ENCODE measurements at regions not wholly inside any gene's neighbourhood (a gene's known extent, or its start where the extent isn't known, plus 50 kb on each side); places are given as distances from the start of the nearest gene placed in this dataset.

DNA sequence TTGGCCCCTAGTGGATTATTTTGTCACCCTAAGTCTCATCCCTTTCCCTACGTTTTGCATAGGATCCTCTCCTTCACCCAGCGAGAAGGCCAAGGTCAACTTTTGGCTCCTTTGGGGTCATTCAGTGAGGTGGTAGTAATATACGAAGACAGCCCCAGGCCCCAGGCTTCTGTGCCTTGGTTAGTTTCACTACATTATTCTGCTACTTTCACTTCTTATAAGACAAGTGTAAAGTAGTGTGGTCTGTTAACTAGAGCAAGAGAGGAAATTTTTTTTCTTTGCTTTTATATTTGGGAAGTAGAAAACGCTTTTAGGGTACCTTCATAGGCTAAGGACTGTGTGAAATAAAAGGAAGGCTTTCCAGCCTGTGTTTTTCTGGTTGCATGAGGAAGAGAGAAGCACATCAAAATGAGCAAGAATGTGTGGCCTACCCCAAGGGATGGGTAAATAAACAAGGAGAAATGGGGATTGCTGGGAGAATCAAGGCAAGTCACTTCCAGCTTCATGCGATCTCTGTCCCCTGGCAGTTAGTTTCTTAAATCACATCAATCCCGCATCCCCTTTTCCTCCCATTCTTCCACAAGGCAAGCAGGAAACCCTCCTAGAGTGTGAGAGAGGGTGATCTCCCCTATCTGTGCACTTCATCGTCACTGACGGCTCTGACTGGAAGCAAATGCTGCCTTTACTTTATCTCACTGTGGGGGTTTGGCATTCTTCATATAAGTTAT is 677.0 kb upstream of the WWC1 start:
- Histone ChIP-seq H3K9ac (ENCODE audit: low read depth, low read length) (no peak overlapping the region), H3K4me1 (ENCODE audit: control insufficient read depth, insufficient read depth, low read length) (no peaks in the 10 kb centered on the region), H3K36me3 (ENCODE audit: insufficient read depth, low read length) (no peaks in the 10 kb centered on the region), H3K4me2 (ENCODE audit: low read length) (no peak overlapping the region), H3K9me3 (replicated peaks; ENCODE audit: low read length) (no peaks in the 10 kb centered on the region), H3K27me3 (ENCODE audit: control insufficient read depth, insufficient read depth, low read length) (no peaks in the 10 kb centered on the region), H3K4me3 (ENCODE audit: low read length) (no peak overlapping the region)

DNA sequence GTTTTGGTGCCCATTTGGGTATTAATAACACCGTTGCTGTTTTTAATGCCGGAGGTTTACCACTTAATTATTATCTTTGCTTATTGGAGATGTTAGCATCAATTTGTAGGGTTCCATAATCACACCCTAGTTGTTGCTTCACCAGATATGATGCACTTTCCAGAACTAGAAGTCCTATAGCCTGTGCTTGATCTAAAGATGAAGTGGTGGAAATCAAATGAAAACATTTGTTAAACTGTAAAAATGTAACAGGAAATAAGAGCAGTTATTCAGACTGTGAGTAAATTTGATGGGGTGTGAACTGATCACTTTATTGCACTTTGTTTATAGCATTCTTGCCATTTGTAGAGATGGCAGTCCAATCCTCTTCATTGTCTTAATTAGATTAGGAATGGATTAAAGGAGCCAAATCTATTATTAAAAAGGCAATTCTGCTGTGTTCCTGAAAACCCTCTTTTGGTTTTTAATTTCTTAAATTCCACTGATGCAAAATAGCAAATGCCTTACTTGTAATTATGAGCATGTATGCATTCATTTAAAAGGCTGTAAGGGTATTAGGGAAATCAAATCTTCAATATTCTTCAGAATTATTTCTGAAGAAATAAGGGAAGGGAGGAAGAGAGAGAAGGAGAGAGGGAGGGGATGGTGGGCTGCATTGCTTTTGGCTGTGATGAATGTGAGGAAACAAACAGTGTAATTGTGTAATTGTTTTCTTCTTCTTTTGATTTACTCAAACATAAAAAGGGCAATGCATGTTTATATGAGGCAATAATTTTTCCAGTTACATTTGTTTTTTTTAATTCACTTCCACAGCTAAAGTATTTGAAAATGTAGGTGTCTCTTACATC is 675.2 kb upstream of the WWC1 start:
- Histone ChIP-seq H3K4me2 (ENCODE audit: low read length) (no peak overlapping the region), H3K9me3 (replicated peaks; ENCODE audit: low read length) (no peaks in the 10 kb centered on the region), H3K9ac (ENCODE audit: low read depth, low read length) (no peak overlapping the region), H3K36me3 (ENCODE audit: insufficient read depth, low read length) (no peaks in the 10 kb centered on the region), H3K4me1 (ENCODE audit: control insufficient read depth, insufficient read depth, low read length) (no peaks in the 10 kb centered on the region), H3K27me3 (ENCODE audit: control insufficient read depth, insufficient read depth, low read length) (no peaks in the 10 kb centered on the region), H3K4me3 (ENCODE audit: low read length) (no peak overlapping the region)

DNA sequence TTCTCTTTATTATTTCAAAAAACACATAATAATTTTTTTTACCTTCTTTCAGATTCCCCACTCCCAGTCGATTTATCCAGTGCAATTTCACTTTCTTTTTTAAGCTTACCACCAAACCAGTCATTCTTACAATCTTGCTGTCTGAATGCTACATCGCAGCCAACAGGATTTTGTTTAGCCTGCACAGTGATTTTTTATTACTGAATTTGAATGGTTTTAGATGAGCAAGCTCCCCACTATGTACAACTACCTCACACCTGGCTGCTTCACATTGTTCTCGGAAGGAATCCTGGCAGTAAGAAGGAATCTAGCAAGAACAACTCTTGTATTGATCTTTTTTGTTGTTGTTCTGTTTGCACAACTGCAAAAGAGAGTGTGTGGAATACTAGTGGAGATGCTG is 668.1 kb upstream of the WWC1 start:
- no peak overlapping the region for H3K9ac ChIP-seq (ENCODE audit: low read depth, low read length)
- H3K36me3 ChIP-seq (ENCODE audit: insufficient read depth, low read length), result no peaks in the 10 kb centered on the region
- no peak overlapping the region for H3K4me3 ChIP-seq (ENCODE audit: low read length)
- H3K4me1 ChIP-seq (ENCODE audit: control insufficient read depth, insufficient read depth, low read length), result no peaks in the 10 kb centered on the region
- no peaks in the 10 kb centered on the region for H3K9me3 ChIP-seq (replicated peaks; ENCODE audit: low read length)
- no peaks in the 10 kb centered on the region for H3K27me3 ChIP-seq (ENCODE audit: control insufficient read depth, insufficient read depth, low read length)
- H3K4me2 ChIP-seq (ENCODE audit: low read length), result no peak overlapping the region

DNA sequence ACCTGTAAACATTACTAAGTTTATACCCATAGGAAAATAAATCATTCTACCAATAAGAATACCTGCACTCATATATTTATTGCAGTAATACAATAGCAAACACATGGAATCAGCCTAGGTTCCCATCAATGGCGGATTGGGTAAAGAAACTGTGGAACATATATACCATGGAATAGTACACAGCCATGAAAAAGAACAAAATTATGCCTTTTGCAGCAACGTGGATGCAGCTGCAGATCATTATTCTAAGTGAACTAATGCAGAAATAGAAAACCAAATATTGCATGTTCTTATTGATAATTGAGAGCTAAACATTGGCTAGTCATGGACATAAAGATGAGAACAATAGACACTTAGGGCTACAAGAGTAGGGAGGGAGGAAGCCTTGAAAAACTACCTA is 667.4 kb upstream of the WWC1 start:
- Histone ChIP-seq H3K4me2 (ENCODE audit: low read length) (no peak overlapping the region), H3K4me1 (ENCODE audit: control insufficient read depth, insufficient read depth, low read length) (no peaks in the 10 kb centered on the region), H3K4me3 (ENCODE audit: low read length) (no peak overlapping the region), H3K9me3 (replicated peaks; ENCODE audit: low read length) (no peaks in the 10 kb centered on the region), H3K36me3 (ENCODE audit: insufficient read depth, low read length) (no peaks in the 10 kb centered on the region), H3K9ac (ENCODE audit: low read depth, low read length) (no peak overlapping the region), H3K27me3 (ENCODE audit: control insufficient read depth, insufficient read depth, low read length) (no peaks in the 10 kb centered on the region)

DNA sequence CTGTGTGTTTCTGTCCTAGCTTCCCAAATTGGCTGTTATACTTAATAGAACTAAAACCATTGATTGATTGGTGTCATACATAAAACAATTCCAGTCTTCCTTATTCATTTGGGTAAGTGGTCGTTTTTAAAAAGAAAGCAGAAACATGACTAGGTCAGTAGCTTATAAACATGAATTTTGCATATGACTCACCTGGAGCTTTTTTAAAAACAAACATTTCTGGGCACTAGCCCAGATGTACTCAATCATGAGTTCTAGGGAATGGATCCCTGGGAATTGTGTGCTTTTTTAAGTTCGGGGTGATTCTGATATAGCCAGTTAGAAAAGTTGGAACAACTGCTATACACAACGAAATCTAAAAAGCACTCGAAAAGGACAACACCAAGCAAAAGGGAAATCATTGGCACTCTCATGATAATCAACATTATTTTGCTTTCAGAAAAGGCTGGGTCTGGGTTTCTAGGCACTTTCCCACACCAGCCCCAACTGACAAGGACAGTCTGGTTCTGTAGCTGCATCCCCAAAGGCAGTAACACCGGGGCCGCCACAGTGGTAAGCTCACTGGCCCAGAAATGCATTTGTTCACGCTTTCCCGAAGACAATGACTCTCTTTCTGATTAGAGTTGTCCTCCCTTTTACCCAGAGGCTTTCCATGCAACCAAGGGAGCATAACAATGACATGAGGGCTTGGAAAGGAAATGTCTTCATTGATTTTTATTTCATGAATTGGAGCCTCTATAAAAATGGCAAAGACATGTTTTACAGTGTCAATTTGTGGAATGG is 664.9 kb upstream of the WWC1 start:
- no peak overlapping the region for H3K4me2 ChIP-seq (ENCODE audit: low read length)
- H3K27me3 ChIP-seq (ENCODE audit: control insufficient read depth, insufficient read depth, low read length), result no peaks in the 10 kb centered on the region
- H3K9ac ChIP-seq (ENCODE audit: low read depth, low read length), result no peak overlapping the region
- no peak overlapping the region for H3K4me3 ChIP-seq (ENCODE audit: low read length)
- no peaks in the 10 kb centered on the region for H3K9me3 ChIP-seq (replicated peaks; ENCODE audit: low read length)
- H3K4me1 ChIP-seq (ENCODE audit: control insufficient read depth, insufficient read depth, low read length), result no peaks in the 10 kb centered on the region
- H3K36me3 ChIP-seq (ENCODE audit: insufficient read depth, low read length), result no peaks in the 10 kb centered on the region

DNA sequence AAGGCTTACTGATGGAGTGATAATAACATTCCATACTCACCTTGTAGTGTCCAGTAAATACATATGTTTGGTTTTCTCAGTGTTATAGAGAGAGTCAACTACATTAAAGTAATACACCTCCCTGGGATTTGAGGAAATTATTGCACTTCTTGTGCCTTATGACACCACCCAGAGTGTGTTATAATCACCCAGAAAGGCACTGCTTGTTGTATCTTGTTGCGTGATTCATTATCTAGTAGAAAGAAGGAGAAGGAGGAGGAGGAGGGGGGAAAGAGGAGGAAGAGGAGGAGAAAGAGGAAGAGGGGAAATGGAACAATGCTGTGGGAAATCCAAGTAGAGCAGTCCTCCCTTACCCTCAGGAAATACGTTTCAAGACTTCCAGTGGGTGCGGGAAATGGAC is 661.8 kb upstream of the WWC1 start:
- H3K4me3 ChIP-seq (ENCODE audit: low read length), result no peak overlapping the region
- H3K9me3 ChIP-seq (replicated peaks; ENCODE audit: low read length), result no peaks in the 10 kb centered on the region
- H3K9ac ChIP-seq (ENCODE audit: low read depth, low read length), result no peak overlapping the region
- H3K4me2 ChIP-seq (ENCODE audit: low read length), result no peak overlapping the region
- H3K4me1 ChIP-seq (ENCODE audit: control insufficient read depth, insufficient read depth, low read length), result peaks cover 23% of the 10 kb centered on the region
- H3K36me3 ChIP-seq (ENCODE audit: insufficient read depth, low read length), result no peaks in the 10 kb centered on the region
- H3K27me3 ChIP-seq (ENCODE audit: control insufficient read depth, insufficient read depth, low read length), result no peaks in the 10 kb centered on the region

DNA sequence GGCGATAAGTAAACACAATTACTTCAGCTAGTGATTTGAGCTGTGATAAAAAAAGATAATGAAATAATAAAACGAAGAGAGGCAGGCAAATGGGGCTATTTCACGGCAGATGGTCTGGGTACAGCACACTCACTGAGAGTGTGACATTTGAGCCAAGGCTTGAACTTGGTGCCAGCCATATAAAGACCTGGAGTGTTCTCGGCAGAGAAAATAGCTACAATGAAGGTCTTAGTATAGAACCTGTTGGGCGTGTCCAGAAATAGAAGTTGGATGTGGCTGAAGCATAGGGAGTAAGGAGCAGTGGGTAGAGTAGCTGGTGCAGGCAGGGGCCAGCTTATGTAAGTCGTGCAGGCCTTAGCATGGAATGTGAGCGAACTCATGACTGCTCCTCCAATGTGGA is 660.3 kb upstream of the WWC1 start:
- Histone ChIP-seq H3K4me2 (ENCODE audit: low read length) (no peak overlapping the region), H3K4me3 (ENCODE audit: low read length) (no peak overlapping the region), H3K9me3 (replicated peaks; ENCODE audit: low read length) (no peaks in the 10 kb centered on the region), H3K36me3 (ENCODE audit: insufficient read depth, low read length) (no peaks in the 10 kb centered on the region), H3K4me1 (ENCODE audit: control insufficient read depth, insufficient read depth, low read length) (peaks cover 30% of the 10 kb centered on the region), H3K27me3 (ENCODE audit: control insufficient read depth, insufficient read depth, low read length) (no peaks in the 10 kb centered on the region), H3K9ac (ENCODE audit: low read depth, low read length) (no peak overlapping the region)

DNA sequence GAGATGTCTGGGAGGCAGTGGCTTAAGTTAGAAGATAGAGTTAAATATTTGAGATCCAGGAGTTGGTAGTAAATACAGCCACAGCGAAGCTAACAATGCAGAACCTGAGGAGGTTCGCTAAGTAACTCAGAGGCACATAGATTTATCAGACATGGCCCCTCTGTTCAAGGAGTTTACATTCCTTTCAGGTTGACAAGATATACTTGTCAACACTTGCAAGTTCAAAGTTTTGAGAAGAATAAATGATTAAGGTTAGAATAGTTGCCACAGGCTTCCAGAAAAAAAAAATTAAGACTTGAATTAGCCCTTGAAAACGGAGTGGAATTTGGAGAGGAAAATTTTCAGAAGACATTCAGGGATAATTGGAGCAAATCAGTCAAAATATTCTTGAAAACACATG is 658.3 kb upstream of the WWC1 start:
- Histone ChIP-seq H3K4me3 (ENCODE audit: low read length) (no peak overlapping the region), H3K27me3 (ENCODE audit: control insufficient read depth, insufficient read depth, low read length) (no peaks in the 10 kb centered on the region), H3K4me2 (ENCODE audit: low read length) (peak overlapping the region; percentile 54), H3K9me3 (replicated peaks; ENCODE audit: low read length) (no peaks in the 10 kb centered on the region), H3K9ac (ENCODE audit: low read depth, low read length) (peak overlapping the region; percentile 73), H3K36me3 (ENCODE audit: insufficient read depth, low read length) (no peaks in the 10 kb centered on the region), H3K4me1 (ENCODE audit: control insufficient read depth, insufficient read depth, low read length) (peaks cover 30% of the 10 kb centered on the region)

DNA sequence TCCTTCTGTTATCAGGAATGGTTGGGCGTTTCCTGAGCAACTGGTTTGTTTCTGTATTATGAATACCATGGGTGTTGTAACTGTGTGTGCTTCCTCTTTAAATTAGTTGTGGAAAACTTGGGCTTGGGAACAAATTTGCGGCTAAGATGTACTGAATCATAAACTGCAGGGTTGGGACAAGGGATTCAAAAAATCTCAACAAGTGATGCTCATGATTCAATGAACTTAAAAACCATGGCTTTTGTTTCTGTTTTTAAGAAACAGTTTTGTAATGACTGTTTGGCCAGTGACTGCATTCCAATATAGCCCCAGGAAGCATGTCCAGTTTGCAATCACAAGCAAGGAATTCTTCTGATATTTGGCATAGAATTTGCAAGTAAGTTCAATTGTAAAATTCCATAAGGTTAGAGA is 657.5 kb upstream of the WWC1 start:
- H3K9me3 ChIP-seq (replicated peaks; ENCODE audit: low read length), result no peaks in the 10 kb centered on the region
- H3K36me3 ChIP-seq (ENCODE audit: insufficient read depth, low read length), result no peaks in the 10 kb centered on the region
- no peak overlapping the region for H3K4me3 ChIP-seq (ENCODE audit: low read length)
- H3K9ac ChIP-seq (ENCODE audit: low read depth, low read length), result peak overlapping the region; percentile 73
- H3K27me3 ChIP-seq (ENCODE audit: control insufficient read depth, insufficient read depth, low read length), result no peaks in the 10 kb centered on the region
- H3K4me1 ChIP-seq (ENCODE audit: control insufficient read depth, insufficient read depth, low read length), result peaks cover 36% of the 10 kb centered on the region
- peak overlapping the region; percentile 54 for H3K4me2 ChIP-seq (ENCODE audit: low read length)

DNA sequence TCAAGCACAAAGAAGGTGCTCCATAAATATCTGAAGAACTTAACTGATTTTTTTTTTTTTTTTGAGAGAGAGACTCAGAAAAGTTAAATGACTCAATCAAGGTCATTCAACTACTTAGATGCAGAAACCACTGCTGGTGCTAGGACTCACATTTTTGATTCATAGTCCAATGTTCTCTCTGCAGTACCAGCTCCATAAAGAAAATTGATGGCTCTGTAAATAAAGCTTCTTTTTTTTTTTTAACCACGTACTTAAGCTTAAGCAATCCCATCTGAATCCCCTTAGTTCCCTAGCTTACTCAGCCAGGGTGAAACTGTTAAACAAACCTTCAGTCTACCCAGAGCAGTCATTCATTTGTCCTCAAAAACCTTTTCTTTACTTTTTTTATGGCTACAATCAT is 657.0 kb upstream of the WWC1 start:
- no peaks in the 10 kb centered on the region for H3K9me3 ChIP-seq (replicated peaks; ENCODE audit: low read length)
- H3K4me1 ChIP-seq (ENCODE audit: control insufficient read depth, insufficient read depth, low read length), result peaks cover 41% of the 10 kb centered on the region
- peak overlapping the region; percentile 54 for H3K4me2 ChIP-seq (ENCODE audit: low read length)
- no peaks in the 10 kb centered on the region for H3K36me3 ChIP-seq (ENCODE audit: insufficient read depth, low read length)
- no peaks in the 10 kb centered on the region for H3K27me3 ChIP-seq (ENCODE audit: control insufficient read depth, insufficient read depth, low read length)
- no peak overlapping the region for H3K4me3 ChIP-seq (ENCODE audit: low read length)
- peak overlapping the region; percentile 73 for H3K9ac ChIP-seq (ENCODE audit: low read depth, low read length)

DNA sequence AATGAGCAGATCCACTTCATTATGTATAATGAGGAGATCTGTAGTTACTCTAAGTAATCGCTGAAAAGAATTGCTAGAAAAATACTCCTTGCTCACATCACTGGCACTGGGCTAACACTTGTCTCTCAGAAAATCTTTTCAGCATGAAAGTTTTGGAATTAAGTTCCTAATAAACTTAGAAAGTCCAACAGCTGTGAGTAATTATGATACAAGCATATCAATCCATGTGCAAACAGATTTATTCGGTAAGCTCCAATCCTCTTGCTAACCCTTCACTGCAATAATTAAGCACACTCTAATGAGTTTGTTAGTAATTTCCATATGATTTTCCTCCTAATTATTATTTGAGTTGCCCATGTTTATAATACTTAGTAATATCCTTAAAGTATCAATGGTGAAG is 652.6 kb upstream of the WWC1 start:
- no peak overlapping the region for H3K4me3 ChIP-seq (ENCODE audit: low read length)
- H3K9me3 ChIP-seq (replicated peaks; ENCODE audit: low read length), result no peaks in the 10 kb centered on the region
- peak overlapping the region; percentile 73 for H3K9ac ChIP-seq (ENCODE audit: low read depth, low read length)
- no peaks in the 10 kb centered on the region for H3K27me3 ChIP-seq (ENCODE audit: control insufficient read depth, insufficient read depth, low read length)
- no peaks in the 10 kb centered on the region for H3K36me3 ChIP-seq (ENCODE audit: insufficient read depth, low read length)
- H3K4me2 ChIP-seq (ENCODE audit: low read length), result peak overlapping the region; percentile 21
- peaks cover 64% of the 10 kb centered on the region for H3K4me1 ChIP-seq (ENCODE audit: control insufficient read depth, insufficient read depth, low read length)
